GM19452 (cell line): ENCODE measurements at regions not wholly inside any gene's neighbourhood (a gene's known extent, or its start where the extent isn't known, plus 50 kb on each side); places are given as distances from the start of the nearest gene placed in this dataset.
"Not testable (repeated sequence)": the region's sequence is repeated elsewhere in the genome, so short reads cannot be mapped to it uniquely, and the experiment has no call there.

Source experiments
- ATAC-seq: cut with Tn5 transposase; IDR thresholded peaks from one replicate; pipeline ENCODE4 v1.9.1; 2021; ENCODE audit not compliant: unreplicated experiment

- ATAC-seq = not testable (repeated sequence)
Measured at GRCh38 chr2:131738533-131738932, 210.8 kb downstream of the CCDC74A start.

GRCh38 chr2:131738996-131739434, 211.3 kb downstream of the CCDC74A start:
- not testable (repeated sequence) for ATAC-seq

GRCh38 chr2:131753640-131754561, 226.2 kb downstream of the CCDC74A start:
- no peak for ATAC-seq

GRCh38 chr2:131754929-131755720, 227.4 kb downstream of the CCDC74A start:
- no peak for ATAC-seq

GRCh38 chr2:131756141-131756907, 228.6 kb downstream of the CCDC74A start:
- no peak for ATAC-seq

GRCh38 chr2:131758941-131759340, 231.3 kb downstream of the CCDC74A start:
- not testable (repeated sequence) for ATAC-seq

- ATAC-seq = not testable (repeated sequence)
Measured at GRCh38 chr2:131774955-131775555, 247.4 kb downstream of the CCDC74A start.

GRCh38 chr2:131775903-131776506, 248.3 kb downstream of the CCDC74A start:
- not testable (repeated sequence) for ATAC-seq

- not testable (repeated sequence) for ATAC-seq
Measured at GRCh38 chr2:131780446-131780845, 252.8 kb downstream of the CCDC74A start.

- ATAC-seq = no peak
Measured at GRCh38 chr2:131801210-131801744, 273.6 kb downstream of the CCDC74A start.

- peak; percentile 85 for ATAC-seq
Measured at GRCh38 chr2:131801745-131802350, 274.2 kb downstream of the CCDC74A start.

- not testable (repeated sequence) for ATAC-seq
Measured at GRCh38 chr2:131802351-131802836, 274.7 kb downstream of the CCDC74A start.

- not testable (repeated sequence) for ATAC-seq
Measured at GRCh38 chr2:131803237-131803636, 275.5 kb downstream of the CCDC74A start.

GRCh38 chr2:131812605-131813004, 284.9 kb downstream of the CCDC74A start:
- ATAC-seq = not testable (repeated sequence)

- ATAC-seq = not testable (repeated sequence)
Measured at GRCh38 chr2:131813378-131813777, 285.7 kb downstream of the CCDC74A start.

GRCh38 chr2:131818267-131818973, 290.7 kb downstream of the CCDC74A start:
- not testable (repeated sequence) for ATAC-seq

GRCh38 chr2:131822237-131822721, 294.6 kb downstream of the CCDC74A start:
- ATAC-seq = not testable (repeated sequence)

GRCh38 chr2:131823058-131823457, 295.4 kb downstream of the CCDC74A start:
- not testable (repeated sequence) for ATAC-seq
